Endodermal cell (in vitro differentiated cells): ENCODE measurements at regions not wholly inside any gene's neighbourhood (a gene's known extent, or its start where the extent isn't known, plus 50 kb on each side); places are given as distances from the start of the nearest gene placed in this dataset.

ENCODE experiments used
- DNase-seq: peaks from one replicate; pipeline ENCODE4 v3.0.0-alpha.2; 2017
- H3K27ac ChIP-seq: 2 replicates; pipeline ENCODE4 v1.5.1; 2013; ENCODE audit warnings: mild to moderate bottlenecking, low read depth, low read length, moderate library complexity
- H3K27me3 ChIP-seq: 2 replicates; pipeline ENCODE4 v1.6.1; 2013; ENCODE audit warnings: mild to moderate bottlenecking, low read length, moderate library complexity; ENCODE audit not compliant: insufficient read depth, control insufficient read depth, poor library complexity, severe bottlenecking
- H3K36me3 ChIP-seq: 2 replicates; pipeline ENCODE4 v1.7.0; 2013; ENCODE audit warnings: mild to moderate bottlenecking, low read length, moderate library complexity; ENCODE audit not compliant: control insufficient read depth, insufficient read depth
- H3K4me1 ChIP-seq: one replicate; pipeline ENCODE4 v1.7.0; 2013; ENCODE audit warnings: low read length; ENCODE audit not compliant: control insufficient read depth, insufficient read depth
- H3K4me3 ChIP-seq: 2 replicates; pipeline ENCODE4 v1.5.1; 2013; ENCODE audit warnings: mild to moderate bottlenecking, low read length, moderate library complexity
- H3K9ac ChIP-seq: 2 replicates; pipeline ENCODE4 v1.6.1; 2013; ENCODE audit warnings: mild to moderate bottlenecking, low read length, moderate library complexity; ENCODE audit not compliant: poor library complexity, severe bottlenecking; ENCODE audit errors: extremely low read depth
- H3K9me3 ChIP-seq: 2 replicates; pipeline ENCODE4 v1.6.1; 2013; ENCODE audit warnings: mild to moderate bottlenecking, low read length, moderate library complexity; ENCODE audit not compliant: control insufficient read depth
- H3K27ac Mint-ChIP-seq: 2 replicates; pipeline ENCODE4 v1.8.0; 2020; ENCODE audit warnings: mixed read lengths
- H3K27me3 Mint-ChIP-seq: 2 replicates; pipeline ENCODE4 v1.8.0; 2021; ENCODE audit warnings: mild to moderate bottlenecking, mixed read lengths; ENCODE audit not compliant: insufficient read depth
- H3K36me3 Mint-ChIP-seq: 2 replicates; pipeline ENCODE4 v1.8.0; 2020; ENCODE audit warnings: low read depth, mixed read lengths
- H3K4me1 Mint-ChIP-seq: 2 replicates; pipeline ENCODE4 v1.8.0; 2020; ENCODE audit warnings: mixed read lengths
- H3K4me3 Mint-ChIP-seq: 2 replicates; pipeline ENCODE4 v1.8.0; 2020; ENCODE audit warnings: mild to moderate bottlenecking, moderate library complexity, mixed read lengths
- H3K9me3 Mint-ChIP-seq: 2 replicates; pipeline ENCODE4 v1.8.0; 2020; ENCODE audit warnings: mild to moderate bottlenecking, mixed read lengths
- WGBS, 2 experiments: methylation state at CpG; one replicate each; pipeline versions ENCODE4 v1.1.5 to v1.1.7; 2013; ENCODE audit warnings: missing lambda C conversion rate in 2 of 2, mixed read lengths in 1 of 2; ENCODE audit not compliant: insufficient coverage in 1 of 2, insufficient read length in 1 of 2; 5-methylcytosine and 5-hydroxymethylcytosine counted together
- TF ChIP-seq, protein P1 (sequence below): fragments of 200-600 bp; sonication (generic); conservative IDR thresholded peaks from 2 replicates; pipeline ENCODE4 v1.5.0; 2021; ENCODE audit warnings: antibody characterized with exemption, mild to moderate bottlenecking

DNA sequence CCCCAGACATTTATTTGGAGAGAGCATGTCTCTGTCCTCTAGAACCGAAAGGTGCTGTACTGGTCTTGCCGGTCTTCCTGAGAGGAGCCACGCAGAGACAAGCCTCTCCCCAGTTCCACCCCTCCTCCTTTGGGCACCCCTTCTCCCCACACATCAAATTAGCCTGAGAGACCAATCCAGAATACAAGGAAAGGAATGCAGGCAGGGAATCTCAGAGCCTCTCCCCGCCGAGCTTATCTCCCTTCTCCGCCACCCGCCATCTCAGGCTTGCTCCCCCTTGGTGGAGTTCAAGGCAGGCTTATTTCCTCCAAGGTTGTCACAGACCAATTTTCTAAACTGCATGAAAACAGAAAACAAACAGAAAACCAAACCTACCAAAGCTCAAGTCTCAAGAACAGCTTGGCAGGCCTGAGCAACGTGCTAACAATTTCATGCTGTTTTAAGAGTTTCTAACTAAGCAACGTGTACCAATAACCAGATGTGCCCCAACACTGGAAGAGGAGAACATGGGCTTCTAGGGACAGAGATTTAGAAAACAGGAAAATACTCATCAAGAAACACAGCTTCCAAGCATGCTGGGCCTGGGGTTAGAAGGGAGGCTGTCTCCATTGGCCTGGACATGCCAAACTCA lies 124.5 kb upstream of the PKDCC start:
- no peak overlapping the region for H3K4me3 Mint-ChIP-seq
- H3K4me1 ChIP-seq = peaks cover 15% of the 10 kb centered on the region
- peaks cover 2% of the 10 kb centered on the region for H3K27me3 Mint-ChIP-seq
- TF ChIP-seq, protein P1, sequence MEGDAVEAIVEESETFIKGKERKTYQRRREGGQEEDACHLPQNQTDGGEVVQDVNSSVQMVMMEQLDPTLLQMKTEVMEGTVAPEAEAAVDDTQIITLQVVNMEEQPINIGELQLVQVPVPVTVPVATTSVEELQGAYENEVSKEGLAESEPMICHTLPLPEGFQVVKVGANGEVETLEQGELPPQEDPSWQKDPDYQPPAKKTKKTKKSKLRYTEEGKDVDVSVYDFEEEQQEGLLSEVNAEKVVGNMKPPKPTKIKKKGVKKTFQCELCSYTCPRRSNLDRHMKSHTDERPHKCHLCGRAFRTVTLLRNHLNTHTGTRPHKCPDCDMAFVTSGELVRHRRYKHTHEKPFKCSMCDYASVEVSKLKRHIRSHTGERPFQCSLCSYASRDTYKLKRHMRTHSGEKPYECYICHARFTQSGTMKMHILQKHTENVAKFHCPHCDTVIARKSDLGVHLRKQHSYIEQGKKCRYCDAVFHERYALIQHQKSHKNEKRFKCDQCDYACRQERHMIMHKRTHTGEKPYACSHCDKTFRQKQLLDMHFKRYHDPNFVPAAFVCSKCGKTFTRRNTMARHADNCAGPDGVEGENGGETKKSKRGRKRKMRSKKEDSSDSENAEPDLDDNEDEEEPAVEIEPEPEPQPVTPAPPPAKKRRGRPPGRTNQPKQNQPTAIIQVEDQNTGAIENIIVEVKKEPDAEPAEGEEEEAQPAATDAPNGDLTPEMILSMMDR = no peak
- H3K9me3 ChIP-seq = no peaks in the 10 kb centered on the region
- no peak overlapping the region for H3K27ac ChIP-seq
- H3K4me1 Mint-ChIP-seq = peaks cover 39% of the 10 kb centered on the region
- H3K36me3 ChIP-seq = no peaks in the 10 kb centered on the region
- no peaks in the 10 kb centered on the region for H3K27me3 ChIP-seq
- no peaks in the 10 kb centered on the region for H3K36me3 Mint-ChIP-seq
- no peak for DNase-seq
- no peak overlapping the region for H3K4me3 ChIP-seq
- no peak overlapping the region for H3K27ac Mint-ChIP-seq
- WGBS, 2 experiments = 85 to 90% methylated on average over 6 to 9 of the region's 9 CpGs
- no peaks in the 10 kb centered on the region for H3K9me3 Mint-ChIP-seq
- no peak overlapping the region for H3K9ac ChIP-seq

DNA sequence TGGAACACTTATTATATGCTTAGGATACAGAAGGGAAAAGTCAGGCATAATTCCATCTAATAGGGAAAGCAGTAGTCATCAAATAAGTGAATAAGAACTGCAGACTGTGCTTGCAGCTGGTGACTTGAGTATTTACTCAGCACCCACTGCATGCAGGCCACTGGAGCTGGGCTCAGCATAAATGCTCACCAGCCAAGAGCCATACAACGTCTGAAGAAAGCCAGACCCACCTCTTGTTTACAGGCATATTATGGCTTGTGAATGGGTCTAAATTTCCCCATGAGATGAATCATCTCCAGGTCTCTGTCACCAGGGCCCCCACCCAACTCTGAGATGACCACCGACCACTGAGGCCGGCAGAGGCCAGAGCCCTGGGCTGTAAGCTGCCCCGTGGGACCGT lies 123.8 kb upstream of the PKDCC start:
- Mint-ChIP-seq H3K27me3 (peaks cover 2% of the 10 kb centered on the region), H3K4me3 (no peak overlapping the region), H3K27ac (no peak overlapping the region), H3K9me3 (no peaks in the 10 kb centered on the region), H3K4me1 (peaks cover 43% of the 10 kb centered on the region), H3K36me3 (no peaks in the 10 kb centered on the region)
- DNase-seq = no peak
- TF ChIP-seq, protein P1 = no peak
- Histone ChIP-seq H3K9ac (no peak overlapping the region), H3K27ac (no peak overlapping the region), H3K27me3 (no peaks in the 10 kb centered on the region), H3K4me1 (peaks cover 22% of the 10 kb centered on the region), H3K36me3 (no peaks in the 10 kb centered on the region), H3K4me3 (no peak overlapping the region), H3K9me3 (no peaks in the 10 kb centered on the region)
- WGBS, 2 experiments = 80 to 98% methylated on average over 2 to 5 of the region's 5 CpGs

DNA sequence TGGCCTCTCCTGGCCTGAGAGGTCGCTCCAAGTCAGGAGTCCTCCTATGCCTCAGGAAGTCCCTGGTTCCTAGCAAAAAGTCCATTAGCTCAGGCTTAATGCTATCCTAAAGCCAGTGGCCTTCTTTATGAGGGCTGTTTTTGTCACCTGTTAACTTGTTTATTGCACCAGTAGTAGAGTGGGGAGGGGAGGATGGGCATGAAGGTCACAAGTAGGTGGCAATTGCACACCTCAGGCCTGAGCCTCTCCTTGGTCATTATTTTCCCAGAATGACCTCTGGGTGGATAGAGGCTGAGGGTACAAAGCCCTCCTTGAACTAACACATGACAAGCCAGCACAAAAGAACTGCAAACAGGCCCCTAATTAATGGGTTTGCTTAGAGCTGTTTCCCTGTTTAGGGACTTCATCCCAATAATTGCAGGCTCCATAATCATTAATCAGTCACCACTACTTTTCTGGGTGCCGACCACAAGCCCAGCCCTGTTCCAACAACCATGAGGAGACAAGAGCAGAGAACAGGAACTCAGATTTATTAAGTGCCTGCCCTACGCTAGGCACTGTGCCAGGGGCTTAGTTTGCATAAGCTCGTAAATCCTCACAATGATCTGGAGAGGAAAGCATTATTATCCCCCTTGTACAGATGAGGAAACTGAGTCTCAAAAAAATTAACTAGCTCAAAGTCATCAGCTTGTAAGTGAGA lies 123.0 kb upstream of the PKDCC start:
- Mint-ChIP-seq H3K4me1 (peaks cover 43% of the 10 kb centered on the region), H3K4me3 (no peak overlapping the region), H3K36me3 (no peaks in the 10 kb centered on the region), H3K9me3 (no peaks in the 10 kb centered on the region), H3K27me3 (peaks cover 2% of the 10 kb centered on the region), H3K27ac (no peak overlapping the region)
- TF ChIP-seq, protein P1 = no peak
- no peaks in the 10 kb centered on the region for H3K36me3 ChIP-seq
- DNase-seq = no peak
- no peak overlapping the region for H3K9ac ChIP-seq
- H3K9me3 ChIP-seq = no peaks in the 10 kb centered on the region
- no peak overlapping the region for H3K27ac ChIP-seq
- no peaks in the 10 kb centered on the region for H3K27me3 ChIP-seq
- H3K4me3 ChIP-seq = no peak overlapping the region
- peaks cover 22% of the 10 kb centered on the region for H3K4me1 ChIP-seq
- 92 to 100% methylated on average over 2 to 4 of the region's 4 CpGs for WGBS, 2 experiments
